RWPE1 (cell line): ENCODE measurements at regions not wholly inside any gene's neighbourhood (a gene's known extent, or its start where the extent isn't known, plus 50 kb on each side); places are given as distances from the start of the nearest gene placed in this dataset.

Experiments
- CTCF ChIA-PET: fragments of 350-600 bp; sonication (Branson Sonifier 250); formaldehyde crosslinking; extraction: SDS; loops from one replicate; lab custom pipeline; 2021; lab: Yijun Ruan, JAX
- POLR2A ChIA-PET: fragments of 400-600 bp; formaldehyde crosslinking; extraction: SDS; loops from one replicate; lab custom pipeline; 2020; ENCODE audit warnings: antibody characterized with exemption; ENCODE audit not compliant: low non-redundant PET; lab: Yijun Ruan, JAX
- DNase-seq: peaks from one replicate; pipeline ENCODE4 v3.0.0; 2012; ENCODE audit warnings: low spot score
- H3K27ac ChIP-seq: fragments of 450-650 bp; 2 replicates; pipeline ENCODE4 v1.5.1; 2017
- CTCF ChIP-seq: fragments of 450-650 bp; conservative IDR thresholded peaks from 2 replicates; pipeline ENCODE4 v1.5.1; 2017; ENCODE audit warnings: low read depth, mild to moderate bottlenecking

GRCh38 chr11:135062994-135063393 is 651.0 kb upstream of the B3GAT1 start:
- CTCF ChIA-PET = no interaction called here
- POLR2A ChIA-PET = no interaction called here
- no peak for TF ChIP-seq CTCF
- DNase-seq = no peak
- no peak overlapping the region for H3K27ac ChIP-seq

GRCh38 chr11:135061166-135061565 is 649.1 kb upstream of the B3GAT1 start:
- H3K27ac ChIP-seq = no peak overlapping the region
- no peak for TF ChIP-seq CTCF
- no peak for DNase-seq
- ChIA-PET POLR2A (no interaction called here), CTCF (no interaction called here)

- no peak for DNase-seq
- no peak for TF ChIP-seq CTCF
- H3K27ac ChIP-seq = no peak overlapping the region
- POLR2A ChIA-PET = no interaction called here
- CTCF ChIA-PET = no interaction called here
Observed at GRCh38 chr11:135046986-135047385, 634.9 kb upstream of the B3GAT1 start.

GRCh38 chr11:135046556-135046955 is 634.5 kb upstream of the B3GAT1 start:
- DNase-seq = no peak
- POLR2A ChIA-PET = no interaction called here
- no peak for TF ChIP-seq CTCF
- CTCF ChIA-PET = no interaction called here
- no peak overlapping the region for H3K27ac ChIP-seq

GRCh38 chr11:135043434-135043833 is 631.4 kb upstream of the B3GAT1 start:
- no peak for TF ChIP-seq CTCF
- no peak for DNase-seq
- no peak overlapping the region for H3K27ac ChIP-seq
- CTCF ChIA-PET = no interaction called here
- POLR2A ChIA-PET = no interaction called here

- CTCF ChIA-PET = no interaction called here
- POLR2A ChIA-PET = no interaction called here
- TF ChIP-seq CTCF = no peak
- DNase-seq = no peak
- no peak overlapping the region for H3K27ac ChIP-seq
Observed at GRCh38 chr11:135037828-135038227, 625.8 kb upstream of the B3GAT1 start.
